ENCODE measurements at regions not wholly inside any gene's neighbourhood (a gene's known extent, or its start where the extent isn't known, plus 50 kb on each side); places are given as distances from the start of the nearest gene placed in this dataset.

DNA sequence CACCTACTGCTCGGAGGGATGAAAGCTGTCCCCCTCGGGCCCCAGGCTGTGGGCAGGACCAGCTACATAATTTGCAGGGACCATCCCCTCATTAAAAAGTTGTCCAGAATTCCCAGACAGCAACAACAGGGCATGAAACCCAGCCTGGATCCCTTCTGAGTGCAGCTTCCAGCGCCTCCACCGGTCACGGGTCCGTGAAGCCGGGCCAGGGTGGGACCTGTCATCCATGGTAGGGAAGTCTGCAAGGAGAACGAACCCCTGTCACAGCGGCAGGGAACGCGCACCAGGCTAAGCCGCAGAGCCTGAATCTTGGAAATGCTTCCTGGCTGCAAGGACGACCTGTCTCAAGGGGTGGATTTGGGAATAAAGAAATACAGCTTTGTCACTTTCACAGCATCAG lies 214.2 kb downstream of the RBFOX3 start:
- no peak for ATAC-seq
- no peak overlapping the region for H3K27ac ChIP-seq
- CTCF ChIA-PET = interaction anchor here (0.6 to 42.8 kb wide), 11 partner anchors 1 to 370 kb away, joined by 3 to 782 read pairs (median 7); partner anchors contain the start of gene RBFOX3
- POLR2A ChIA-PET = no interaction called here
- no peak for FAIRE-seq
- no peak overlapping the region for H3K4me2 ChIP-seq
- peaks cover 6% of the 10 kb centered on the region; the same call in 2 of the 3 replicates for H3K9me3 ChIP-seq
- 85% methylated on average over 13 of the region's 13 CpGs for WGBS (ENCODE audit: missing lambda C conversion rate)
- no peak for DNase-seq (ENCODE audit: low read depth in 1 of 2, low spot score in 1 of 2)
- TF ChIP-seq TFCP2L1 (CRISPR knock-in tag; IDR thresholded peaks at IDR 0.05) (no peak), FOSB (CRISPR knock-in tag; IDR thresholded peaks at IDR 0.05) (no peak), NFE2L2 (conservative IDR thresholded peaks at IDR 0.05; ENCODE audit: low read length) (no peak), HOXB5 (CRISPR knock-in tag; IDR thresholded peaks at IDR 0.05) (no peak), HOXB13 (CRISPR knock-in tag; IDR thresholded peaks at IDR 0.05; ENCODE audit: low read depth) (no peak), EHMT2 (IDR thresholded peaks at IDR 0.05; ENCODE audit: low read depth) (no peak), KDM1A (IDR thresholded peaks at IDR 0.05; ENCODE audit: low read depth) (no peak), MYC (IDR thresholded peaks at IDR 0.05; ENCODE audit: borderline replicate concordance, low read length) (no peak), NR3C1 (IDR thresholded peaks at IDR 0.05) (no peak), PHF8 (IDR thresholded peaks at IDR 0.05; ENCODE audit: borderline replicate concordance, low read depth) (no peak), RNF2 (IDR thresholded peaks at IDR 0.05; ENCODE audit: borderline replicate concordance, low read depth) (no peak), POLR2A (IDR thresholded peaks at IDR 0.05; ENCODE audit: low read length) (no peak), RAD21 (conservative IDR thresholded peaks at IDR 0.05 in 1 of 2, IDR thresholded peaks at IDR 0.05 in 1 of 2) (no peak), RCOR1 (IDR thresholded peaks at IDR 0.05; ENCODE audit: low read depth, low read length) (no peak), EP300 (IDR thresholded peaks at IDR 0.05) (no peak), CBX2 (IDR thresholded peaks at IDR 0.05; ENCODE audit: borderline replicate concordance, low read depth) (no peak), MAFK (IDR thresholded peaks at IDR 0.05; ENCODE audit: partially characterized antibody) (no peak)
- TF ChIP-seq, protein P1, sequence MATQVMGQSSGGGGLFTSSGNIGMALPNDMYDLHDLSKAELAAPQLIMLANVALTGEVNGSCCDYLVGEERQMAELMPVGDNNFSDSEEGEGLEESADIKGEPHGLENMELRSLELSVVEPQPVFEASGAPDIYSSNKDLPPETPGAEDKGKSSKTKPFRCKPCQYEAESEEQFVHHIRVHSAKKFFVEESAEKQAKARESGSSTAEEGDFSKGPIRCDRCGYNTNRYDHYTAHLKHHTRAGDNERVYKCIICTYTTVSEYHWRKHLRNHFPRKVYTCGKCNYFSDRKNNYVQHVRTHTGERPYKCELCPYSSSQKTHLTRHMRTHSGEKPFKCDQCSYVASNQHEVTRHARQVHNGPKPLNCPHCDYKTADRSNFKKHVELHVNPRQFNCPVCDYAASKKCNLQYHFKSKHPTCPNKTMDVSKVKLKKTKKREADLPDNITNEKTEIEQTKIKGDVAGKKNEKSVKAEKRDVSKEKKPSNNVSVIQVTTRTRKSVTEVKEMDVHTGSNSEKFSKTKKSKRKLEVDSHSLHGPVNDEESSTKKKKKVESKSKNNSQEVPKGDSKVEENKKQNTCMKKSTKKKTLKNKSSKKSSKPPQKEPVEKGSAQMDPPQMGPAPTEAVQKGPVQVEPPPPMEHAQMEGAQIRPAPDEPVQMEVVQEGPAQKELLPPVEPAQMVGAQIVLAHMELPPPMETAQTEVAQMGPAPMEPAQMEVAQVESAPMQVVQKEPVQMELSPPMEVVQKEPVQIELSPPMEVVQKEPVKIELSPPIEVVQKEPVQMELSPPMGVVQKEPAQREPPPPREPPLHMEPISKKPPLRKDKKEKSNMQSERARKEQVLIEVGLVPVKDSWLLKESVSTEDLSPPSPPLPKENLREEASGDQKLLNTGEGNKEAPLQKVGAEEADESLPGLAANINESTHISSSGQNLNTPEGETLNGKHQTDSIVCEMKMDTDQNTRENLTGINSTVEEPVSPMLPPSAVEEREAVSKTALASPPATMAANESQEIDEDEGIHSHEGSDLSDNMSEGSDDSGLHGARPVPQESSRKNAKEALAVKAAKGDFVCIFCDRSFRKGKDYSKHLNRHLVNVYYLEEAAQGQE (IDR thresholded peaks at IDR 0.05) = no peak
- TF ChIP-seq, protein P2, sequence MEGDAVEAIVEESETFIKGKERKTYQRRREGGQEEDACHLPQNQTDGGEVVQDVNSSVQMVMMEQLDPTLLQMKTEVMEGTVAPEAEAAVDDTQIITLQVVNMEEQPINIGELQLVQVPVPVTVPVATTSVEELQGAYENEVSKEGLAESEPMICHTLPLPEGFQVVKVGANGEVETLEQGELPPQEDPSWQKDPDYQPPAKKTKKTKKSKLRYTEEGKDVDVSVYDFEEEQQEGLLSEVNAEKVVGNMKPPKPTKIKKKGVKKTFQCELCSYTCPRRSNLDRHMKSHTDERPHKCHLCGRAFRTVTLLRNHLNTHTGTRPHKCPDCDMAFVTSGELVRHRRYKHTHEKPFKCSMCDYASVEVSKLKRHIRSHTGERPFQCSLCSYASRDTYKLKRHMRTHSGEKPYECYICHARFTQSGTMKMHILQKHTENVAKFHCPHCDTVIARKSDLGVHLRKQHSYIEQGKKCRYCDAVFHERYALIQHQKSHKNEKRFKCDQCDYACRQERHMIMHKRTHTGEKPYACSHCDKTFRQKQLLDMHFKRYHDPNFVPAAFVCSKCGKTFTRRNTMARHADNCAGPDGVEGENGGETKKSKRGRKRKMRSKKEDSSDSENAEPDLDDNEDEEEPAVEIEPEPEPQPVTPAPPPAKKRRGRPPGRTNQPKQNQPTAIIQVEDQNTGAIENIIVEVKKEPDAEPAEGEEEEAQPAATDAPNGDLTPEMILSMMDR (IDR thresholded peaks at IDR 0.05) = no peak
- TF ChIP-seq, protein P3, sequence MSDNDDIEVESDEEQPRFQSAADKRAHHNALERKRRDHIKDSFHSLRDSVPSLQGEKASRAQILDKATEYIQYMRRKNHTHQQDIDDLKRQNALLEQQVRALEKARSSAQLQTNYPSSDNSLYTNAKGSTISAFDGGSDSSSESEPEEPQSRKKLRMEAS (IDR thresholded peaks at IDR 0.05) = no peak
- peaks cover 9% of the 10 kb centered on the region; the same call in 2 of the 3 replicates for H3K4me1 ChIP-seq
- H3K4me3 ChIP-seq = no peak overlapping the region

DNA sequence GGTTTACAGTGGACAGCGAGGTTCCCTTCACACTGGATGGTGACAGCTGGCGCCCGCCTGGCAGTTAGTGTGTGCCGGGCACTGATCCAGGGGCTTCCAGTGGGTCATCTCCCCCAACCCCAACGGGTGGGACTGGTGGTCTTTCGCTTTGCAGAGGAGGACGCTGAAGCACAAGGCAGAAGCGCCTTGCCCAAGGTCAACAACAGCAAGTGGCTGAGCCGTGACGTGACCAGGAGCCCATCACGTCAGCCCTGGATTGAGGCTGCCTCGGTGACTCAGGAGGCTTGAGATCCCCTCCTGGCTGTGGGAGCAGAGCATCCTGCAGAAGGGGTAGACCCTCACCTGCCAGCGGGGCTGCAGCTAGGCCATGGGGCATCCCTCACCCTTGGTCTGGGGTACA lies 215.3 kb downstream of the RBFOX3 start:
- no peak for FAIRE-seq
- H3K4me2 ChIP-seq = no peak overlapping the region
- CTCF ChIA-PET = interaction anchor here (0.9 to 42.8 kb wide), 14 partner anchors 0 to 391 kb away, joined by 3 to 782 read pairs (median 36); partner anchors contain the start of gene RBFOX3
- 72% methylated on average over 8 of the region's 13 CpGs for WGBS (ENCODE audit: missing lambda C conversion rate)
- no peak for ATAC-seq
- H3K27ac ChIP-seq = no peak overlapping the region
- no peak for TF ChIP-seq NFE2L2 (conservative IDR thresholded peaks at IDR 0.05; ENCODE audit: low read length)
- TF ChIP-seq PHF8 (IDR thresholded peaks at IDR 0.05; ENCODE audit: borderline replicate concordance, low read depth) = no peak
- H3K4me1 ChIP-seq = peaks cover 1% of the 10 kb centered on the region; the same call in 2 of the 3 replicates
- DNase-seq (ENCODE audit: low read depth in 1 of 2, low spot score in 1 of 2) = no peak
- POLR2A ChIA-PET = no interaction called here
- H3K4me3 ChIP-seq = no peak overlapping the region
- H3K9me3 ChIP-seq = peaks cover 6% of the 10 kb centered on the region; the same call in 2 of the 3 replicates

All from A549 (cell line).